Hippocampal formation (tissue), 2 donors: ENCODE measurements at regions not wholly inside any gene's neighbourhood (a gene's known extent, or its start where the extent isn't known, plus 50 kb on each side); places are given as distances from the start of the nearest gene placed in this dataset.
"Not testable (repeated sequence)": the region's sequence is repeated elsewhere in the genome, so short reads cannot be mapped to it uniquely, and the experiment has no call there.

Source experiments
- DNase-seq, 2 donors: peaks; one replicate each; lab custom pipeline; 2025; lab: John Stamatoyannopoulos, UW

GRCh38 chr16:29578898-29579297 lies 72.7 kb upstream of the NPIPB12 start:
- DNase-seq = not testable (repeated sequence)

GRCh38 chr16:29581764-29582163 lies 75.6 kb upstream of the NPIPB12 start:
- DNase-seq = not testable (repeated sequence)

- not testable (repeated sequence) for DNase-seq
Observed at GRCh38 chr16:29591919-29592318, 71.1 kb upstream of the SPN start.

GRCh38 chr16:29594269-29594925 lies 68.7 kb upstream of the SPN start:
- not testable (repeated sequence) for DNase-seq

- peak; percentile 65 to 84 for DNase-seq
Observed at GRCh38 chr16:29594926-29595838, 67.9 kb upstream of the SPN start.

- not testable (repeated sequence) for DNase-seq
Observed at GRCh38 chr16:29597030-29597429, 66.0 kb upstream of the SPN start.

GRCh38 chr16:29600111-29601000 lies 62.7 kb upstream of the SPN start:
- not testable (repeated sequence) for DNase-seq

- DNase-seq = not testable (repeated sequence)
Observed at GRCh38 chr16:29602247-29602625, 60.8 kb upstream of the SPN start.

- DNase-seq = not testable (repeated sequence)
Observed at GRCh38 chr16:29602683-29603088, 60.4 kb upstream of the SPN start.

- DNase-seq = not testable (repeated sequence)
Observed at GRCh38 chr16:29604631-29605549, 58.2 kb upstream of the SPN start.

GRCh38 chr16:29605593-29606205 lies 57.3 kb upstream of the SPN start:
- DNase-seq = not testable (repeated sequence)

GRCh38 chr16:29606669-29607427 lies 56.2 kb upstream of the SPN start:
- DNase-seq = not testable (repeated sequence)

GRCh38 chr16:29607428-29607823 lies 55.6 kb upstream of the SPN start:
- not testable (repeated sequence) for DNase-seq

GRCh38 chr16:29612381-29613306 lies 50.4 kb upstream of the SPN start:
- DNase-seq = not testable (repeated sequence)
